Neural progenitor cell (in vitro differentiated cells): ENCODE measurements at regions not wholly inside any gene's neighbourhood (a gene's known extent, or its start where the extent isn't known, plus 50 kb on each side); places are given as distances from the start of the nearest gene placed in this dataset.

Source experiments
- DNase-seq: peaks from one replicate; pipeline ENCODE4 v3.0.0-alpha.2; 2016; ENCODE audit warnings: low spot score
- H2AFZ ChIP-seq: fragments of 200-600 bp; sonication (generic); replicated peaks from 2 replicates; pipeline ENCODE4 v1.6.1; 2016; ENCODE audit warnings: antibody characterized with exemption
- H3F3A ChIP-seq: fragments of 200-600 bp; sonication (generic); 2 replicates; pipeline ENCODE4 v1.6.1; 2016; ENCODE audit warnings: antibody characterized with exemption, low read depth
- H3K27ac ChIP-seq: fragments of 200-600 bp; sonication (generic); 2 replicates; pipeline ENCODE4 v1.5.1; 2016; ENCODE audit warnings: mild to moderate bottlenecking
- H3K27me3 ChIP-seq: fragments of 200-600 bp; sonication (generic); 2 replicates; pipeline ENCODE4 v1.6.1; 2016; ENCODE audit warnings: mild to moderate bottlenecking, moderate library complexity
- H3K36me3 ChIP-seq: fragments of 200-600 bp; sonication (generic); 2 replicates; pipeline ENCODE4 v1.5.1; 2016
- H3K4me1 ChIP-seq: fragments of 200-600 bp; sonication (generic); 2 replicates; pipeline ENCODE4 v1.6.1; 2016; ENCODE audit warnings: mixed run types
- H3K4me2 ChIP-seq: fragments of 200-600 bp; sonication (generic); 2 replicates; pipeline ENCODE4 v1.6.1; 2016
- H3K4me3 ChIP-seq: fragments of 200-600 bp; sonication (generic); 2 replicates; pipeline ENCODE4 v1.5.1; 2016
- H3K79me2 ChIP-seq: fragments of 200-600 bp; sonication (generic); 2 replicates; pipeline ENCODE4 v1.6.1; 2016; ENCODE audit warnings: low read depth
- H3K9ac ChIP-seq: fragments of 200-600 bp; sonication (generic); 2 replicates; pipeline ENCODE4 v1.6.1; 2016
- H3K9me3 ChIP-seq: fragments of 200-600 bp; sonication (generic); 2 replicates; pipeline ENCODE4 v1.5.1; 2016; ENCODE audit warnings: low read depth
- H4K20me1 ChIP-seq: fragments of 200-600 bp; sonication (generic); 2 replicates; pipeline ENCODE4 v1.6.1; 2016; ENCODE audit warnings: low read depth
- H3K27ac Mint-ChIP-seq: 3 replicates; pipeline ENCODE4 v1.8.0; 2021; ENCODE audit warnings: mixed read lengths
- H3K27me3 Mint-ChIP-seq: 2 replicates; pipeline ENCODE4 v1.8.0; 2022; ENCODE audit warnings: low read depth, mild to moderate bottlenecking, inconsistent platforms, moderate library complexity, mixed read lengths; ENCODE audit not compliant: insufficient read depth
- H3K36me3 Mint-ChIP-seq: 3 replicates; pipeline ENCODE4 v1.8.0; 2021; ENCODE audit warnings: mixed read lengths
- H3K4me1 Mint-ChIP-seq: 3 replicates; pipeline ENCODE4 v1.8.0; 2021; ENCODE audit warnings: mixed read lengths
- H3K4me3 Mint-ChIP-seq: 3 replicates; pipeline ENCODE4 v1.8.0; 2021; ENCODE audit warnings: mild to moderate bottlenecking, moderate library complexity, mixed read lengths
- H3K9me3 Mint-ChIP-seq: 3 replicates; pipeline ENCODE4 v1.8.0; 2020; ENCODE audit warnings: mixed read lengths
- CTCF ChIP-seq: fragments of 200-600 bp; sonication (generic); IDR thresholded peaks from 2 replicates; pipeline ENCODE4 v1.5.1; 2017; ENCODE audit warnings: antibody characterized with exemption, mild to moderate bottlenecking
- EZH2 ChIP-seq: fragments of 200-600 bp; sonication (generic); IDR thresholded peaks from 2 replicates; pipeline ENCODE4 v1.6.1; 2017; ENCODE audit warnings: antibody characterized with exemption, mild to moderate bottlenecking, moderate library complexity
- EZH2phosphoT487 ChIP-seq: fragments of 200-600 bp; sonication (generic); IDR thresholded peaks from 2 replicates; pipeline ENCODE4 v1.6.1; 2017; ENCODE audit warnings: antibody characterized with exemption

DNA sequence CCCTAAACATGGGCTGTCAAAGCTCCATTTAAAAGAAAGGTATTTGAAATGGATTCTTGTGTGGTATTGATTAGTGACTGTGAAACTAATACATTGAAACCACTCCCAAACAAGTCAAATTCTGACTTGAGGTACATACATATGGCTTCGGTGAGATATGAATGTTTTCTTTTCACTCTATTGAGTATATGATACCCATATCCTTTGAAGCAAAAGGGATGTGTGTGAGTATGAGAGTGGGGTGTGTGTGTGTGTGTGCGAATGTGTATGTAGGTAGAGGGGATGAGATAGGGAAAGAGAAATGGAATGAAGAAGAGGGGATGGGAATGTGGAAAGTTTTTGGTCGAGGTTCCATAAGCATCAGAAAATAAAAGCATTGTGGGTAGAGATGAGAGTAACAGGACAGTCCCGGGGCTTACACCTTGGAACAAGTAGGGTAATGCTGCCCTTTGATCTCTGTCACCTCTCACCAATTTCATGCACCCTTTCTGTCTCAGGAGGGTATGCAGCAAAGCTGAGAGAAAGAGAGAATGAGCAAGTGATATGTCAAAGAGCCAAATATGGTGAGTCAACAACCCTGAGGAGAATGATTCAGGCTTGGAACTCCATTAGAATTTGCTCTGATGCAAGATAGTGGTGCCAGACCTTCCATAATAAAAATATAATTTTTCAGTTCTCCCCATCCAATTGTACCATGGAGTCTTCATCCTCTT is 64.0 kb upstream of the ZEB2 start:
- Mint-ChIP-seq H3K9me3 (no peaks in the 10 kb centered on the region), H3K27ac (no peak overlapping the region), H3K27me3 (no peaks in the 10 kb centered on the region), H3K36me3 (no peaks in the 10 kb centered on the region), H3K4me3 (no peak overlapping the region), H3K4me1 (peaks cover 37% of the 10 kb centered on the region)
- Histone ChIP-seq H4K20me1 (no peaks in the 10 kb centered on the region), H3K9me3 (no peaks in the 10 kb centered on the region), H3K27ac (no peak overlapping the region), H2AFZ (peak overlapping the region; percentile 79), H3K79me2 (no peaks in the 10 kb centered on the region), H3K4me1 (peaks cover 47% of the 10 kb centered on the region), H3K27me3 (no peaks in the 10 kb centered on the region), H3F3A (peaks cover 27% of the 10 kb centered on the region), H3K36me3 (no peaks in the 10 kb centered on the region), H3K9ac (no peak overlapping the region), H3K4me3 (no peak overlapping the region), H3K4me2 (peak overlapping the region; percentile 21)
- TF ChIP-seq EZH2phosphoT487 (no peak), CTCF (no peak), EZH2 (no peak)
- no peak for DNase-seq

GRCh38 chr2:144583381-144583729 is 63.4 kb upstream of the ZEB2 start:
- no peak overlapping the region for H3K27ac Mint-ChIP-seq
- Histone ChIP-seq H4K20me1 (no peaks in the 10 kb centered on the region), H3K27me3 (no peaks in the 10 kb centered on the region), H3K27ac (no peak overlapping the region), H3K9me3 (no peaks in the 10 kb centered on the region), H3F3A (peaks cover 27% of the 10 kb centered on the region), H3K4me1 (peaks cover 47% of the 10 kb centered on the region), H3K36me3 (no peaks in the 10 kb centered on the region), H3K9ac (no peak overlapping the region), H3K79me2 (no peaks in the 10 kb centered on the region), H3K4me2 (peak overlapping the region; percentile 21), H2AFZ (peak overlapping the region; percentile 79), H3K4me3 (no peak overlapping the region)
- no peaks in the 10 kb centered on the region for H3K36me3 Mint-ChIP-seq
- H3K4me1 Mint-ChIP-seq, result peaks cover 37% of the 10 kb centered on the region
- no peak overlapping the region for H3K4me3 Mint-ChIP-seq
- no peaks in the 10 kb centered on the region for H3K27me3 Mint-ChIP-seq
- no peak for DNase-seq
- TF ChIP-seq EZH2phosphoT487 (no peak), CTCF (no peak), EZH2 (no peak)
- H3K9me3 Mint-ChIP-seq, result no peaks in the 10 kb centered on the region

DNA sequence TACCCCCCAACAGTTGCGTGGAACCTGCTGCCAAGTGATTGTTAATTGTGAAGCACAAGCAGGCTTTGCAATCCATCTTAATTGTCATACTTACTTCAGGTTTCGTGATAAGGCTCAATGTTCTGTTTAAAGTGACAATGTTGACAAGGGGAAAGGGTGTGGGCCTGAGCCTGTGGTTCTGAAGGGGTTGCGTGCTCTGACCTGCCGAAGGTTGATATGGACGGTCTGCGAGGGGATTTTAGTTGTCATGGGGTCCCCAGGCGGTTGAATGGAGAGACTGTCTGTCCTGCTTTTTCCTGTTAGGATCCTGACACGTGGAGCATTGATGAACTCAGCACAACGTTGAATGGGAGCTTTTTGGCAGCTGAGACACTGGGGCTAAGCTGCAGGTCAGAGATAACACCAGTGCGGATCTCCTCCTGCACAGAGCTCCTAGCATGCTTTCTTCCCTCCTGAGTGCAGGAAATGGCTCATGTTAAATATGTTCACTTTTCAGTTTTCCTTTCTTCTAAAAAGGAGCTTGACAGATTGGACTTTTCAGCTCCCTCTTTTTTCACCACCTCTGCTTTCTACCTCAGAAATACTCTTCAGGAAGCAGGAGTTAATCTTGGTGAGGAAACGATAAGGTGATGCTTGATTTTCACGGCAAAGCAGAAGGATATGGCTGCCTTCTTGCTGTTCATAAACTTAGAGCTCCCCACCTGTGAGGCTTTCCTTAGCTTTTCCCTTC is 62.9 kb upstream of the ZEB2 start:
- no peaks in the 10 kb centered on the region for H3K27me3 ChIP-seq
- H4K20me1 ChIP-seq, result no peaks in the 10 kb centered on the region
- peaks cover 47% of the 10 kb centered on the region for H3K4me1 ChIP-seq
- Mint-ChIP-seq H3K27me3 (no peaks in the 10 kb centered on the region), H3K4me1 (peaks cover 37% of the 10 kb centered on the region), H3K4me3 (no peak overlapping the region), H3K36me3 (no peaks in the 10 kb centered on the region), H3K9me3 (no peaks in the 10 kb centered on the region), H3K27ac (peak overlapping the region; percentile 67)
- H2AFZ ChIP-seq, result peak overlapping the region; percentile 79
- H3K4me3 ChIP-seq, result no peak overlapping the region
- H3K36me3 ChIP-seq, result no peaks in the 10 kb centered on the region
- TF ChIP-seq CTCF (no peak), EZH2 (no peak), EZH2phosphoT487 (no peak)
- no peaks in the 10 kb centered on the region for H3K79me2 ChIP-seq
- peak overlapping the region; percentile 21 for H3K4me2 ChIP-seq
- H3K27ac ChIP-seq, result no peak overlapping the region
- peaks cover 27% of the 10 kb centered on the region for H3F3A ChIP-seq
- H3K9me3 ChIP-seq, result no peaks in the 10 kb centered on the region
- no peak overlapping the region for H3K9ac ChIP-seq
- peak; percentile 22 for DNase-seq
